CD4-positive, CD25-positive, alpha-beta regulatory T cell (primary cell): ENCODE measurements at regions not wholly inside any gene's neighbourhood (a gene's known extent, or its start where the extent isn't known, plus 50 kb on each side); places are given as distances from the start of the nearest gene placed in this dataset.

ENCODE experiments used
- ATAC-seq, 2 donors: fragments of 150-1000 bp; cut with Tn5 transposase; one replicate each; pipeline ENCODE4 v1.10.0; 2021; ENCODE audit warnings: low read depth in 2 of 2, moderate number of reproducible peaks in 2 of 2, moderate library complexity in 1 of 2
- DNase-seq, 3 donors: peaks; one replicate each; pipeline versions ENCODE4 v3.0.0 to v3.0.0-alpha.2; 2012 to 2022; ENCODE audit warnings: mixed read lengths in 1 of 3
- H3K27ac ChIP-seq: one replicate; pipeline ENCODE4 v1.7.0; 2013; ENCODE audit warnings: mild to moderate bottlenecking, low read length; ENCODE audit not compliant: insufficient read depth, poor library complexity, severe bottlenecking
- H3K27me3 ChIP-seq: one replicate; pipeline ENCODE4 v1.7.0; 2013; ENCODE audit warnings: low read length; ENCODE audit not compliant: control insufficient read depth, insufficient read depth
- H3K36me3 ChIP-seq: one replicate; pipeline ENCODE4 v1.7.0; 2013; ENCODE audit warnings: mild to moderate bottlenecking, low read length, moderate library complexity; ENCODE audit not compliant: control insufficient read depth, insufficient read depth
- H3K4me1 ChIP-seq: 2 replicates; pipeline ENCODE4 v1.7.0; 2013; ENCODE audit warnings: mild to moderate bottlenecking, low read length; ENCODE audit not compliant: insufficient read depth, control insufficient read depth, poor library complexity, severe bottlenecking
- H3K4me3 ChIP-seq: one replicate; pipeline ENCODE4 v1.7.0; 2013; ENCODE audit warnings: low read depth, mild to moderate bottlenecking, low read length, moderate library complexity
- H3K9me3 ChIP-seq, 2 experiments: 1 replicate in 1 of 2; 2 replicates in 1 of 2; pipeline ENCODE4 v1.7.0; 2013; ENCODE audit warnings: low read length in 2 of 2, mild to moderate bottlenecking in 1 of 2, moderate library complexity in 1 of 2; ENCODE audit not compliant: control insufficient read depth in 2 of 2
- H3K27ac Mint-ChIP-seq, 3 donors: one replicate each; pipeline ENCODE4 v1.8.0; 2020 to 2022; ENCODE audit warnings: mild to moderate bottlenecking in 3 of 3, mixed read lengths in 3 of 3, moderate library complexity in 2 of 3
- H3K27me3 Mint-ChIP-seq: one replicate; pipeline ENCODE4 v1.8.0; 2022; ENCODE audit warnings: mild to moderate bottlenecking, mixed read lengths
- H3K36me3 Mint-ChIP-seq: one replicate; pipeline ENCODE4 v1.8.0; 2020; ENCODE audit warnings: mixed read lengths
- H3K4me1 Mint-ChIP-seq, 4 donors: one replicate each; pipeline ENCODE4 v1.8.0; 2020 to 2022; ENCODE audit warnings: mixed read lengths in 4 of 4, mild to moderate bottlenecking in 1 of 4
- H3K4me3 Mint-ChIP-seq, 4 donors: one replicate each; pipeline ENCODE4 v1.8.0; 2020 to 2022; ENCODE audit warnings: mild to moderate bottlenecking in 4 of 4, mixed read lengths in 4 of 4, moderate library complexity in 3 of 4
- H3K9me3 Mint-ChIP-seq, 7 donors: one replicate each; pipeline ENCODE4 v1.8.0; 2020 to 2022; ENCODE audit warnings: mixed read lengths in 7 of 7, mild to moderate bottlenecking in 3 of 7, moderate library complexity in 2 of 7

- H3K27ac ChIP-seq = no peak overlapping the region
- peaks cover 10% of the 10 kb centered on the region for H3K27me3 ChIP-seq
- Mint-ChIP-seq H3K4me1 (peaks cover 0 to 4% (median 2%) of the 10 kb centered on the region in 4 donors), H3K9me3 (peaks cover 0 to 1% (median 0%) of the 10 kb centered on the region in 7 donors), H3K27me3 (peaks cover 54% of the 10 kb centered on the region), H3K4me3 (no peak overlapping the region), H3K36me3 (peaks cover 10% of the 10 kb centered on the region), H3K27ac (no peak overlapping the region)
- no peaks in the 10 kb centered on the region for H3K4me1 ChIP-seq
- no peaks in the 10 kb centered on the region for H3K9me3 ChIP-seq
- no peaks in the 10 kb centered on the region for H3K36me3 ChIP-seq
- ATAC-seq (no peak), DNase-seq (no peak)
- H3K4me3 ChIP-seq = no peak overlapping the region
Measured at GRCh38 chr10:6657669-6658068, 77.6 kb upstream of the PRKCQ start.

DNA sequence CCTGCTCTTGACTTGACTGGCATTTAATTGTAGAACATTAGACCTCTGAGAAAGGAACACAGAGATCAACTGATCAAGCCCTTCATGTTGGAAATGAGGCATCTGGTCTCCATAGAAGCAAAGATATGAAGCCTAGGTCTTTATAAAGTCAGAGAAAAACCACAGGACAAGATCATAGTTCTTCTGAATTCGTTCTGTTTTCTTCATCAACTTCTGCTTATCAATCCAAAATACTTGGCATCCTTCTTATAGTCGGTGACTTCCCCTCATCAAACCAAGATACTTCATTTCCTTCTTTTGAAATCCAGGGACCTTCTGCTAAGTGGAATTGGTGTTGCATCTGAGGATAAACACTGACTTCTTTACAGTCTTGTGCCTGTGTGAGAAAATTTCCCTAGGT, 77.1 kb upstream of the PRKCQ start:
- Mint-ChIP-seq H3K4me3 (no peak overlapping the region), H3K27ac (no peak overlapping the region), H3K4me1 (peaks cover 0 to 4% (median 2%) of the 10 kb centered on the region in 4 donors), H3K9me3 (peaks cover 0 to 1% (median 0%) of the 10 kb centered on the region in 7 donors), H3K36me3 (peaks cover 10% of the 10 kb centered on the region), H3K27me3 (peaks cover 51% of the 10 kb centered on the region)
- H3K36me3 ChIP-seq = no peaks in the 10 kb centered on the region
- no peak overlapping the region for H3K4me3 ChIP-seq
- peaks cover 10% of the 10 kb centered on the region for H3K27me3 ChIP-seq
- H3K4me1 ChIP-seq = no peaks in the 10 kb centered on the region
- no peak for DNase-seq
- ATAC-seq = no peak
- H3K27ac ChIP-seq = no peak overlapping the region
- H3K9me3 ChIP-seq = no peaks in the 10 kb centered on the region

- ATAC-seq = no peak
- H3K27me3 ChIP-seq = peaks cover 10% of the 10 kb centered on the region
- peaks cover 45% of the 10 kb centered on the region for H3K27me3 Mint-ChIP-seq
Measured at GRCh38 chr10:6654571-6654970, 74.5 kb upstream of the PRKCQ start.

GRCh38 chr10:6650586-6650985, 70.5 kb upstream of the PRKCQ start:
- H3K9me3 Mint-ChIP-seq = peaks cover 0 to 1% (median 0%) of the 10 kb centered on the region in 7 donors
- no peak overlapping the region for H3K4me3 ChIP-seq
- no peaks in the 10 kb centered on the region for H3K9me3 ChIP-seq
- peaks cover 6% of the 10 kb centered on the region for H3K4me1 ChIP-seq
- no peak overlapping the region for H3K27ac Mint-ChIP-seq
- H3K4me3 Mint-ChIP-seq = no peak overlapping the region
- H3K27me3 ChIP-seq = peaks cover 6% of the 10 kb centered on the region
- no peak for ATAC-seq
- H3K4me1 Mint-ChIP-seq = peaks cover 0 to 10% (median 3%) of the 10 kb centered on the region in 4 donors
- DNase-seq = no peak
- H3K36me3 ChIP-seq = no peaks in the 10 kb centered on the region
- H3K27me3 Mint-ChIP-seq = peaks cover 15% of the 10 kb centered on the region
- H3K36me3 Mint-ChIP-seq = no peaks in the 10 kb centered on the region
- H3K27ac ChIP-seq = no peak overlapping the region

More at GRCh38 chr10:6654571-6654970, 74.5 kb upstream of the PRKCQ start:
- Histone ChIP-seq H3K9me3 (no peaks in the 10 kb centered on the region), H3K4me1 (no peaks in the 10 kb centered on the region), H3K36me3 (no peaks in the 10 kb centered on the region), H3K27ac (no peak overlapping the region), H3K4me3 (no peak overlapping the region)
- no peak for DNase-seq
- Mint-ChIP-seq H3K27ac (no peak overlapping the region), H3K4me3 (no peak overlapping the region), H3K9me3 (peaks cover 0 to 1% (median 0%) of the 10 kb centered on the region in 7 donors), H3K4me1 (peaks cover 0 to 4% (median 1%) of the 10 kb centered on the region in 4 donors), H3K36me3 (peaks cover 10% of the 10 kb centered on the region)

- H3K36me3 Mint-ChIP-seq = no peaks in the 10 kb centered on the region
Measured at GRCh38 chr10:6649903-6650302, 69.8 kb upstream of the PRKCQ start.

GRCh38 chr10:6648894-6649720, 69.0 kb upstream of the PRKCQ start:
- peaks cover 7 to 19% (median 9%) of the 10 kb centered on the region in 4 donors for H3K4me1 Mint-ChIP-seq
- no peaks in the 10 kb centered on the region for H3K9me3 ChIP-seq
- no peak overlapping the region for H3K27ac Mint-ChIP-seq
- H3K9me3 Mint-ChIP-seq = peaks cover 0 to 1% (median 0%) of the 10 kb centered on the region in 7 donors
- H3K27me3 ChIP-seq = peaks cover 2% of the 10 kb centered on the region
- H3K27me3 Mint-ChIP-seq = peaks cover 18% of the 10 kb centered on the region
- no peaks in the 10 kb centered on the region for H3K36me3 ChIP-seq
- no peak overlapping the region for H3K4me3 ChIP-seq
- H3K4me1 ChIP-seq = peaks cover 6% of the 10 kb centered on the region
- no peak overlapping the region for H3K4me3 Mint-ChIP-seq
- ATAC-seq (no peak), DNase-seq (no peak)
- H3K36me3 Mint-ChIP-seq = no peaks in the 10 kb centered on the region
- H3K27ac ChIP-seq = no peak overlapping the region

More at GRCh38 chr10:6649903-6650302, 69.8 kb upstream of the PRKCQ start:
- Mint-ChIP-seq H3K4me1 (peaks cover 3 to 13% (median 5%) of the 10 kb centered on the region in 4 donors), H3K27me3 (peaks cover 17% of the 10 kb centered on the region), H3K4me3 (no peak overlapping the region), H3K9me3 (peaks cover 0 to 1% (median 0%) of the 10 kb centered on the region in 7 donors), H3K27ac (no peak overlapping the region)
- no peaks in the 10 kb centered on the region for H3K36me3 ChIP-seq
- H3K4me1 ChIP-seq = peaks cover 6% of the 10 kb centered on the region
- peaks cover 6% of the 10 kb centered on the region for H3K27me3 ChIP-seq
- H3K9me3 ChIP-seq = no peaks in the 10 kb centered on the region
- no peak for DNase-seq
- ATAC-seq = no peak
- H3K4me3 ChIP-seq = no peak overlapping the region
- H3K27ac ChIP-seq = no peak overlapping the region

GRCh38 chr10:6647811-6648526, 67.9 kb upstream of the PRKCQ start:
- Mint-ChIP-seq H3K36me3 (no peaks in the 10 kb centered on the region), H3K4me3 (no peak overlapping the region)
- peak; percentile 91 to 93 for ATAC-seq

More at GRCh38 chr10:6647811-6648526, 67.9 kb upstream of the PRKCQ start:
- H3K27me3 ChIP-seq = no peaks in the 10 kb centered on the region
- peak; percentile 50 to 76 (median 72) for DNase-seq
- H3K36me3 ChIP-seq = no peaks in the 10 kb centered on the region
- Mint-ChIP-seq H3K27me3 (peaks cover 7% of the 10 kb centered on the region), H3K27ac (peak overlapping the region in 1 of 3 donors; percentile 20), H3K9me3 (no peaks in the 10 kb centered on the region), H3K4me1 (peaks cover 13 to 28% (median 20%) of the 10 kb centered on the region in 4 donors)
- H3K4me3 ChIP-seq = no peak overlapping the region
- H3K27ac ChIP-seq = no peak overlapping the region
- no peaks in the 10 kb centered on the region for H3K9me3 ChIP-seq
- peaks cover 13% of the 10 kb centered on the region for H3K4me1 ChIP-seq
